ENCODE measurements at regions not wholly inside any gene's neighbourhood (a gene's known extent, or its start where the extent isn't known, plus 50 kb on each side); places are given as distances from the start of the nearest gene placed in this dataset.

DNA sequence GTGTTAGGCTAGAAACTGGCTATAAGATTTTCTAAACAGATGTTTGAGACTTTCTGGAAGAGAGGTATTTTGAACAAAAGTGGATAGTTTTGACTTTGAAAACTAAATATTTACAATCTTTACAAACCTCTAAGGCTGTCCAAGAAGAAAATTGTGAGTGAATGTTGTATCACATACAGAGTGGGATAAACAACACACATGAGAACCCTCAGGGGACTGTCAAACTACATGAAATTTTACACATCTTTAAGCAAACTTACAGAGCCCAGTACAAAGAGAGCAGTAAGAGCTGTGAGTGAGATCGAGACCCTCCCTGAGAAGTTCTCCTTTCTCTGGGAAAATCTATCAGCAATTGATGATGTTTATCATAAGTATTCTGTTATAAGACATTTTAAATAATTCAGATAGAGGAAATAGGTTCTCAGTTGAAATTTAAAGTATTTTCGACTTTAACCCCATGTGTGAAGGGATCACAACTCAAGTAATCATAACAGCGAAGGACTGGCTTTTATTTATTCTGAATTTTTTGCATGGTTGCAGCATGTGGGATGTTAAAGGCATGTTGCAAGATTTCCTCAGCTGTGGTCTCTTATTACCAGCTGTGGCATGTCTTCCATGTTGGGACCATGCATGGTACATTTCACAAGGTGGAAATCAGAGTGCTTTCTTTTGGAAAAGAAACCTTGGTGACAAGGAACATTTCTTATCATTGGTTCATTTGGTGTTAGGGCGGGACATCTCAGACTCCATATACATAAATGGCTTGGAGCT is 264.0 kb upstream of the PRICKLE1 start:
- no peak for DNase-seq

DNA sequence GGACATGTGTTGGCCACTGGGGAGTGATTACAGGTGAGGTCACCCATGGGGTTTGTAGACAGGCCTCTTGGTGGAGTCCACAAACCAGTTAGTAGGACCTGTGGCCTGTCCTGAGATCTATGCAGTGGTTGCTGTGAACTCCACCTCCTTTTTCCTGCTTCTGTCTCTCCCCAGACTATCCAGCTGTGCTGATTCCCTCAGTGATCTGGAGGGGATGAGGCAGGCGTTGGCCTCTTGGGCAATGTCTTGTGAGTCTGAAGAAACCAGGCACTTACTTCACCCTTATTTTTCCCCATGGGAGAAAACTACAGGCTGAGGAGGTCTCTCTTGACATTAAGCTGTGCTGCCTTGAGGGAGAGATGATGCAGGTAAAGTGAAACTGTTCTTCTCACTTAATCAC is 257.2 kb upstream of the PRICKLE1 start:
- DNase-seq = no peak

DNA sequence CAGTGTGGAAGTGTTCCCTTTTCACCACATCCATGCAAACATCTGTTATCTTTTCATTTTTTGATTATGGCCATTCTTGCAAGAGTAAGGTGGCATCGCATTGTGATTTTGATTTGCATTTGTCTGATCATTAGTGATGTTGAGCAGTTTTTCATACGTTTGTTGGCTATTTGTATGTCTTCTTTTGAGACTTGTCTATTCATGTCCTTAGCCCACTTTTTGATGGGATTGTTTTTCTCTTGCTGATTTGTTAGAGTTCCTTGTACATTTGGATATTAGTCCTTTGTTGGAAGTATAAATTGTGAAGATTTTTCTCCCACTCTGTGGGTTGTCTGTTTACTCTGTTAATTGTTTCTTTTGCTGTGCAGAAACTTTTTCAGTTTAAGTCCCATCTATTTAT is 244.5 kb upstream of the PRICKLE1 start:
- no peak for DNase-seq

DNA sequence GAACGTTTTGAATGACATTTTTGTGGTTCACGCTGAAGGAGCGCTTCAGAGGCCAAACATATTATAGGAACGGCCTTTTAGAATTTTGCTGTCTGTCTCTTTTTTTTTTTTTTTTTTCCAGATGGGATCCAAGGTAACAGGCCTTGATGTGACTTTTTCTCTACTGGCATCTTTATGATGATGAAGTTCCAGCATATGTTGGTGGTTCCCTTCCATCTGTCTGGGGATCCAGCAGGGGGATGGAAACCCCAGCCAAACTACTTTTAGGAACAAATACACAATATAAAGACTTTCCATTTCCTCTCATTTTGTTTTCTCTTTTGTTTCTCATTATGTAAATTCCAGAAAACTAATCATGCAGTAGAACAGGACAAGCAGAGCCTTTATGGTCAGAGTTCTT is 239.3 kb upstream of the PRICKLE1 start:
- no peak for DNase-seq

DNA sequence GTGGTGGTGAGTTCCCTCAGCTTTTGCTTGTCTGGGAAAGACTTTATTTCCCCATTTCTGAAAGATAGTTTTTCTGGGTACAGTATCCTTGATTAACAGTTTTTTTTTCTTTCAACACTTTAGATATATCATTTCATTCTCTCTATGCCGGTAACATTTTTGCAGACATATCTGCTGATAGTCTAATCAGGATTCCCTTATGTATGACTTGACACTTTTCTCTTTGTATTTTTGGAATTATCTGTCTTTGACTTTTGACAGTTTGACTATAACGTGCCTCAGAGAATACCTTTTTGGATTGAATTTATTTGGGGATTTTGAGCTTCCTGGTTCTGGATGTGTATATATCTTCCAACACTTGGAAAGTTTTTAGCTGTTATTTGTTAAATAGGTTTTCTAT is 234.8 kb upstream of the PRICKLE1 start:
- DNase-seq = no peak

DNA sequence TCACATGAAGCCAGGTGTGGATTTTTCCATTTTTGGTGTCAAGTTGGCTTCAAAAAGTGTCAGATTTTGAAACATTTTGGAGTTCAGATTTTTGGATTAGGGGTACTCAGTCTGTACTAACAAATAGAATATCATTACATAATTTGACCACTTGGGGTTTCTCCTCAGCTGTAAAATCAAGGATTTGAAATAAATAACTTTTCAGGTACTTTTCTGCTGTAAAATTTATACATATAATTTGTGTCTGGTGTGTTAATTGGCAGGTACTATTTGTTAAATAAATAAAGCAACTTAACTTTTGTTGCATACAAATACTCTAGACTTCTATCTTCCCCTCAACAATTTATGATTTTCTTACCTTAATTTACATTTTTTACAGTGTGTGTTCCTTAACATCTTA is 234.1 kb upstream of the PRICKLE1 start:
- no peak for DNase-seq

DNA sequence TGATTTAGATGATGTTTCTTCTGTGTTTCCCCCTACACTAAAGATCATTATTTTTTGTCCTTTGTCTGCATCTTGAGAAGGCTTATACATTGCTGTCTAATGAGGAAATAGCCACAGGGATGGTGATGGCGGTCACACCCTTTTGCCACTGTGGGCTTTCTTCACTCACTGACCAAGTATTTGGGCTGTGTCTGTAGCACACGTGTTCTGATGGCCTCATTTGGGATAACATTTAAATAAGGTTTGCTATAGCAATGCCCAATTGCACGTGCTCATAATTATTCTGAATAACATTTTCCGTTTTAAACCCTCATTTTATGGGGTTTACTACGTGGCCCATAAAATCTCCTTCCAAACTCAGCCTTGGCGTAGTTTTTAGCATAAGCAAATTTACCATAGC is 230.3 kb upstream of the PRICKLE1 start:
- no peak for DNase-seq

DNA sequence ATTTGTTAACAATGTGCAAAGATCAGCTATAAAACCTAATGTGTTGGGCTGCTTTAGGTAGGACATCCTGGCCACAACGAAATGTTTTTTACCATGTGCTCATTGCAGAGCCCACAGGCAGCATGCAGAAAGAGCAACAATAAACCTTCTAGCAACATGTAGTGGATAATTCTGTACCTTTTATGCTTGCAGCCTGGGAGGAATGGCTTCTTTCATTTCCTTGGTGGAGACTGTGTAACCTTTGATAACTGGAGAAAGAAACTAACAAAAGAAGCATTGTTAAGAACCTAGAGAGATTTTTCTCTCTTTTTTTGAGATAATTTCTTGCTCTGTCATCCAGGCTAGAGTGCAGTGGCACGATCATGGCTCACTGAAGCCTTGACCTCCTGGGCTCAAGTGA is 225.5 kb upstream of the PRICKLE1 start:
- no peak for DNase-seq

DNA sequence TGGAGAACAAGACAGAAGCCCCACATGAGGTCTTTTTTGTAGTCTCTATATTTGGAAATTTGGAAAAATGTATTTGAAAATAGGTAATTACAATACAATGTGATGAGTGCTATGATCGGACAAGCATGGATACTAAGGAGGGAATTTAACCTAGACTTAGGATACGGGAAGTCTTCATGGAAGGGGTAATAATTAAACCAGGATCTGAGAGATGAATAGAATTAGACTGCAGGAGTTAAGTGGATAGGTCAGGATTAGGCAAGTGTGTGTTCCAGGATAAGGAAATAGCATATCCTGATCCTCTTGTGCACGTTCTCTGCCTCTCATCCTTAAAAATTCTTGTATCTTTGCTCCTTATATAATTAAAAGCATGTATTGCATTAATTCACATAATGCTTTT is 223.3 kb upstream of the PRICKLE1 start:
- no peak for DNase-seq

DNA sequence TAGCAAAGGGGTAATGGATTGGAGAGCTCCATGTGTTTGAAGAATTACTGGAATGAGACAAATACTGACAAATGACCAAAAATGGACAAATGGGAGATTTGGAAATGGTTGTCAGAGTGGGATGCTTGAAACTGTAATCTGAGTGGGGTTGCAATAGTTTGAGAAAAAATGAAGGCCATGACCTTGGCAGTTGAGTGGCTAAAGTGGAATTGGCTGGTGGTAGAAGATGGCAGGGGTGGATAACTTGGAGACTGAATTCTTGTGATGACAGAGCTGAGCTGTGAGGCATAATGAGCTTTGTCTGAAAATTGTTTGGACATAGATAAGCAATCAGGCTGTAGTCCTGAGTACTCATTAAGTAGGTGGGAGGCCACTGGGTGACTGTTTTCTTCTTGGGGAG is 222.5 kb upstream of the PRICKLE1 start:
- DNase-seq = no peak

DNA sequence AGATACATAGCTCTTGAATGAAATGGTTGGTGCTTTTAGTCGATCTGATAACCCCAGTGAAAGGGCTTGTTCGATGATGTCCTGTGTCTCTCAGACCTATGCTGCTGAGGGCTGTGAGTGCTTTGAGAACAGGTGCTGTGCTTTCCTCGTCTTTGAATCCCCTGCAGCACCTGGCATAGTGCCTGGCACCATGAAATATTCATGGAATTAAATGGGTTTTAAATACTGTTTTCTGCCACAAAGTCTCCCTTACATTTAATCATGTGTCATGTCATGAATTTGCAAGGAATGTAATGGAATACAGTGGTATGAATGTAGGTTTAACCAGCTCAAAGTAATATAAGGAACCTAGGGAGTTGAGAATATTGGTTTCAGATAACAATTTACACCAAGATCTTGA is 220.5 kb upstream of the PRICKLE1 start:
- DNase-seq = no peak

DNA sequence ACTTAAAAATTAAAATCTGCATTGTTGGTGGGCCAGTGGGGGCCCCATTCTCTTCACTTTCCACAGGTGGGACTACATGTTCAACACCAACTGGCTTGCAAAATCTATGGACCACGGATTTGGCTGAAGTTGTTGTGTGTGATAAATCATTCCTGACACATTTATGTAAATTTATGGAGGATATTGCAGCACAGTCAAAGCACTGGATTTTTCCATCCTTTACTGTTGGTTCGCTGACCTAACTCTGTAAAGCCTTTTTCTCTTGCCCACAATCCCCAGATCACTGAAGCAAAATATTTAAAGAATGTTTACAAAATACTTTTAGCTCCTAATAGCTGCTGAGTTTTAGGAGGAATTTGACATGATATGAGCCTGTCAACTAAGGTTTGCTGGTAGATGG is 219.7 kb upstream of the PRICKLE1 start:
- no peak for DNase-seq

DNA sequence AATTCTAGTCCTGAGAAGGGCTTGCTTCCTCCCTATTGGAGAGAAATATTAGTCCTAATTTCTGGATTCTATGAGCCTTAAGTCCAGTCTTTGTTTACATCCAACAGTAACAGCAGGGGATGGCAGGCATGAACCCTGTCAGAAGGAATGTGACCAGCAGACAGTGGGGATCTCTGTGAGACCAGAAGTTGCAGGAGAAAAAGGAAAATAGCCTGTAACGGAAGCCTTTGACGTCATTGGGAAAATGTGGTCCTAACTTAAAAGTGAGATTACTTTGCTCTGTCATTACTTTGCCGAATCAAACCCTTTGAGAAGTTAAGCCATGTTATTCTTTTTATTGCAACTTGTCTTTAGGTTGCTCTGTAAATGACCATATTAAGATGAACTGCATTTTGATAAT is 218.2 kb upstream of the PRICKLE1 start:
- no peak for DNase-seq

DNA sequence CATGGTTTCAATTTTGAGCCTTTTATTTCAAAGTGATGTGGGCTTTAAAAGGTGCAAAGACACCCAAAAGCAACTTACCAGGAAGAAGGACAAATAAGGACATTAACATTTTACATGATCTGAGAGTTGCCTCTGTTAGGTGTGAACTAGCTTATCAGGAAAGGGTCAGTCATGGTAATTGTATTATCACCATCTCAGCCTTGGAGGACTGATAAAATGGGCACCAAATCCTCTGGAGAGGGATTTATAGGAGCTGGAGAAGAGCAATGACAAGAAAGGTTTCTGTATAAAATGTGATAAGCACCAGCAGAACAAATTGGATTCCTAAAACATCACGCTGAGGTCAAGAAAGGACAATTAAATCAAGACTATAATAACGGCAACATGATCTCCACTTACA is 217.7 kb upstream of the PRICKLE1 start:
- no peak for DNase-seq

DNA sequence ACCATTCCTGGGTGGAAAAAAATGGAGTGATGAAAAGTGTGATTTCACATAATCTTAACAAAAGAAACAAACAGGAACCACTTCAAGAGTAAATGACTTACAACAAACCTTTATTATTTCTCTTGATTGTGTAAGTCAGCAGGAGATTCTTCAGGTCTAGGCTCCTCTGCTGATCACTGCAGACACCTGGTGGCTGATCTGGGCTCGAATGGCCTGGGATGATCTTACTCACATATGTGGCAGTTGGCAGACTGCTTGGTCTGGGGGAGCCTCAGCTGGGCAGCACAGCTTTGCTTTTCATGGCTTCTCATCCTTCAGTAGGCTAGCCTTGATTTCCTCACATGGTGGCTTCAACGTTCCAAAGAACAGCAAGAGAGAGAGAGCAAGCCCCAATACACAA is 215.4 kb upstream of the PRICKLE1 start:
- DNase-seq = no peak

DNA sequence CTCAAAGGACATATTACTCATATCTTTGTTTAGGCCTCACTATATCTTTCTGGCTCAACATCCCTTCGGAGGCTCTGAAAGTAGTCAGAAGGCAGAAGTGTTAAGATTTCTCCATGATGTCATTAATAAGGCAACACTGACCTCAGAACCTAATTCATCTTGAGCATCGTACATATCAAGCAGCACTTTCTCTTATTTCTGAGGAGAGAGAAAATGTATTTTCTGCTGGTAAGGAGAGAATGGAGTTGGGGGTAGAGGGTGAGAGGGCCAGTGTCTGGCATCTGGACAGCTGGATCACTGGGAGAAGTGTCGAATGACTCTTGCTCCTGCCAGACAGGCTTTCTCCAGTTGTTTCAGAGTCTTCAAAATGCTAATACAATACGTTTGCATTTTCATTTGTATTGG is 213.2 kb upstream of the PRICKLE1 start:
- DNase-seq = no peak

DNA sequence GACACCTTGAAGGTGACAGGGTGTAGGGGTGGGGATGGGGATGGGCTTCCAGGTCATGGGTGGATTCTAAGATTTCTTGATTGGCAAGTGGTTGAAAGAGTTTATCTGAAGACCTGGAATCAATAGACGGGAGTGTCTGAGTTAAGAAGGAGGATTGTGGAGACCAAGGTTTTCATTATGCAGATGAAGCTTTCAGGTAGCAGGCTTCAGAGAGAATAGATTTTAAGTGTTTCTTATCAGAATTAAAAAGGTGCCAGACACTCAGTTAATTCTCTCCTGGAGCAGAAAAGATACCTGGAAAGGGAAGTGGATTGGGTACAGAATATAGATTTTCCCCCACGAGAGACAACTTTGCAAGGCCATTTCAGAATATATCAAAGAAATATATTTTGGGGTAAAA is 211.7 kb upstream of the PRICKLE1 start:
- DNase-seq = no peak

DNA sequence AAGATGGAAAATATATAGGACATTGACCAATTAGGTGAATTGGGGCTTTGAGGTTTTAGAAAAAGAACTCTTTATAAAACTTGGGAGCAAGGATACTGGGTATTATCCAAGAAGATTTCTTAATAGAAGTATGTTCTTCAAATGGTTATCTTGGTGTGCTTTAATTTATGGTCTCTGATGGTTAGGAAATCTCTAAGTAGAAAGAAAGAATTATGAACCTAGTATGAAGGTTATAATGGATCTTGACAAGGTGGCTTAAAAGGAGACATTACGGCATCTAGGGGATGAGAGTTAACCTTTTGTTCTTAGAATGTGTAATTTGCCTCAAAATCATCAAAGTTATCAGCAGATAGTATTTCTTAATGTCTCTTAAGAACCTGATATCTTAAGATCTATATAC is 210.4 kb upstream of the PRICKLE1 start:
- no peak for DNase-seq

DNA sequence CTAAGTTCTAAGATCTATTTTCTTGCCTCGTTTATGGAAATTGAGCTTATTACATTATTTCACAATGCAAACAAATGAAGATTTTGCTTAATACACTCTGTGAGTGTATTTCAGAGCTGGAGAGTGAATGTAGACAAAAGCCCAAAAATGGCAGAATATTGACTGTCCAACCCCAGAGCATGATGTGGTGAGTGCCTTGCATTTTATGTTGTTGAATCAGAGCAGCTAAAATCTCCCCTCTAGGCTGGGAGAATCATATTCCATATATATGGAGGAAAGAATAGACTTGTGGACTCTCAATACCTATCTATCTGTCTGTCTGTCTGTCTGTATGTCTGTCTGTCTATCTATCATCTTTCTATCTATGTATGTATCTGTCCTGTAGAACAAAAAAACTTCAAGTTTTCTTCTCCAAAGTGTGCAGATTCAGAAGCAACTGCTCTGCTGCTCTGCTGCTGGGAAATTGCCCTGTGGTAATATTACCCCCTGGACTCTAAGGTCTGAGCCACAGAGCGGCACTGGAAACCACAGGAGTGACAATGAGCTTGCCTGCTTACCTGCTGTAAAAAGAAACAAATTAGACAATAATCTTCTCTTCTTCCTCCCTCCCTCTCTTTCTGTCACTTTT is 209.4 kb upstream of the PRICKLE1 start:
- DNase-seq = no peak

DNA sequence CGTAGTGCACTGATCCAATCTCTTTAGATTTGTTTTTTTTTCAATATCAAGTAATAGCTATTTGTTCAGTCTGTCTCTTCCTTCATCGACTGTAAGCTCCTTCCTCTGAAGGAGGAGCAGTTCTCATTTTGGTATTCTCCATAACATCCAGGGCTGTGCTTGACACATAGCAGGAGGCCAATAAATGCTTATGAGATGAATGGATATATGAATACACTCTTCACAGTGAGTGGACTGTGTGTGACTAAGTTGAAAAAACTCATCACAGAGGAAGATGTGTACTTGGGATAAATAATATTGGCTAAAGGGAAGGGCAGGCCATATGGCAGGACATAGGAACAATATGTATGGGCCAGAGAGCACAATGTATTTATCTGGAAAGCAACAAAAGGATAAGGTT is 205.3 kb upstream of the PRICKLE1 start:
- DNase-seq = no peak

DNA sequence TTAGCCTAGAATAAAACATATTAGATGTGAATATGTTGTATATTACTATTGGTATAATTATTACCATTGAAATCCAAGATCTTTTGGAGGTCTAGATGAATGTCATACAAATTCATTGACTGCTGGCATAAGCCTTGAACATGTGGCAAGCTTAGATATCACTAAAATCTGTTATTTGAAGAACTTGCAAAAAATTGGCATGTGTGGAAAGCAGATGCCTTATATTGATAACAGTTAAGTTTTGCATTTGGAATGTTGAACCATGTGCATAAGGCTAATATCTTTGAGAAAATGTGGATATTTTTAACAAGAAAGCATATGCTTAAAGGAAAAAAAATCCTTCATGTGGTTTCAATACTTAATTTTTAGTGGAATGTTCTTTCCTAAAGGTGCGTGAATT is 203.6 kb upstream of the PRICKLE1 start:
- DNase-seq = no peak

DNA sequence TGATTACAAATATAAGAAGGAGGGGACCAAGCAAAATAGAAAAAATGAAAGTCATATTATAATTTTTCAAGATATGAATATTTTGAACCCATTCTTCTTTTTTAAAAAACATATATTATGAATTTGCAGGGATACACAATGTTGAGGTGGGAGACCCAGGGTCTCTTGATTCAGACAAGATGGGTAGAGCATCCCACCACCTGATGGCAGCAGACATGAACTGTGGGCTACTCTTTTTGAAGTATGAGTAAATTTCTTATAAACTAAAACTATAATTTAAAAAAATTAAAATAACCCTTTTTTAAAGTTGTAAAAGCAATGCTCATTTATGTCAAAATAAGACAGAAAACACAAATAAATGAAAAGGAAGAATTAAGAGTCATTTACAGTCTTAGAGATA is 202.7 kb upstream of the PRICKLE1 start:
- no peak for DNase-seq

DNA sequence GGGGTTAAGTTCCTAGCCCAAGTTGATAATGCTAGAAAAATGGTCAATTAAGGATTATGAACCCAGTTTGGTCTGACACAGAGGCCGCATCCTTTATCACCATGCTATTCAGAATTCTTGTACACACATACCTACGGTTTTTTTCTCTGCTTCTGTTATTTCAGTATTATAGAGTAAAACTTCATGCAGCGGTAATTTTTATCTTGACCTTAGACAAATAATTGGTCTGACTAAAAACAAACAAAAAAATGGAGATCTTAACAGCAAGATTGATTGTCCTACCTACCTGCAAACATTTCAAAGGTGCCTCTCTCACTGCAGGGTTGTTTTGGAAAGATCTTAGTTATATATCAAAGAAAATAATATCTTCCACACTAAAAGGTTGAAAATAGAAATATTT is 201.9 kb upstream of the PRICKLE1 start:
- DNase-seq = no peak

DNA sequence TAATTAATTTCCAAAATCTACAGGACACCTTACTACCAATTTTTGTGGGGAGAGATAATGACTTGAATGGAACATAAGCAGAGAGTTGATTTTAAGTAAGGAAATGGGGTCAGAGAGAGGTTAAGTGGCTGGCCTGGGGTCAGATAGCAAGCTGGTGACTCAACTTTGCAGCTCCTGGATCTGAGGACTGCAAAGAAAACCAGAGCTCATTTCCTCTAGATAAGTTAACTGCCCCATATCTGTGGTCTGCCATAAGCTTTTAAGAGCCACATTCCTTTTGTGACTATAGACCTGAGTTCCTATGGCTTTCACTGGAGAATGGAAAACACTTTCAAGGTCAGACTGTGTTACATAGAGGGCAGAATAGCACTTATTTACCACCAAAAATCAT is 201.2 kb upstream of the PRICKLE1 start:
- DNase-seq = no peak
